Panc1 (cell line): ENCODE measurements at regions not wholly inside any gene's neighbourhood (a gene's known extent, or its start where the extent isn't known, plus 50 kb on each side); places are given as distances from the start of the nearest gene placed in this dataset.
"Not testable (repeated sequence)": the region's sequence is repeated elsewhere in the genome, so short reads cannot be mapped to it uniquely, and the experiment has no call there.

Experiments used
- SIN3A ChIP-seq: IDR thresholded peaks from 2 replicates; pipeline ENCODE4 v1.6.1; 2012; ENCODE audit warnings: low read depth, mild to moderate bottlenecking, low read length, moderate library complexity, borderline replicate concordance; ENCODE audit not compliant: insufficient read depth
- TF ChIP-seq, protein P1 (sequence below): fragments of 450-650 bp; IDR thresholded peaks from 2 replicates; pipeline ENCODE4 v1.5.1; 2017; ENCODE audit warnings: mild to moderate bottlenecking
- TF ChIP-seq, protein P2 (sequence below), 2 experiments: IDR thresholded peaks; 2 replicates each; pipeline ENCODE4 v1.6.1; 2011 to 2012; ENCODE audit warnings: low read depth in 2 of 2, control low read depth in 1 of 2, low read length in 1 of 2, mild to moderate bottlenecking in 1 of 2, moderate library complexity in 1 of 2; ENCODE audit not compliant: insufficient read depth in 1 of 2

DNA sequence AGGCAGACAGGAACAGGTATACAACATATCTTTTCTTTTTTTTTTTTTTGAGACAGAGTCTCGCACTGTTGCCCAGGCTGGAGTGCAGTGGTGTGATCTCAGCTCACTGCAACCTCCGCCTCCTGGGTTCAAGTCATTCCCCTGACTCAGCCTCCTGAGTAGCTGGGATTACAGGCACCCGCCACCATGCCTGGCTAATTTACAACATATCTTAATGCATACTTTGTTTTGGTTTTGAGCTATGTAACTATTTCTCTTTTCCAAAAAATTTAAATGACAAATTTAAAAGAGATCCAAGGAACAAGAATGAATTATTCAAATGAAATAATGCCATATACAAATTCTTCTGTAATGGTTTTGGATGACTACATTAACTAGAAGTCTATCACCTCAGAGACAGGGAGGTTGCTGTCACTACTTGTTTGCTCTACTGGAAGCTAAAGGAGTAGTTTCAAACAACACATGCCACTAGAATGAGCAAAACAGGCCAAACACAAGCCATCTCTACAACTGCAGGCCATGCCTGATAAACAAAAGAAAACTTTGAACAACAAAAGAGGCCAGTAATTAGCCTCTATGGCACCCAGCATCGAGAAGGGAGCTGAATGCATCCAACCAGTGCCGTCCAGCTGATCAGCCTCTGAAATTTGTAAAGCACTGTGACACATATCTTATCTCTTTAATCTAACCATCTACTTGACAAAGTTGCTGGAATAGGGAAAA lies 133.6 kb upstream of the VOPP1 start:
- not testable (repeated sequence) for TF ChIP-seq SIN3A
- TF ChIP-seq, protein P1, sequence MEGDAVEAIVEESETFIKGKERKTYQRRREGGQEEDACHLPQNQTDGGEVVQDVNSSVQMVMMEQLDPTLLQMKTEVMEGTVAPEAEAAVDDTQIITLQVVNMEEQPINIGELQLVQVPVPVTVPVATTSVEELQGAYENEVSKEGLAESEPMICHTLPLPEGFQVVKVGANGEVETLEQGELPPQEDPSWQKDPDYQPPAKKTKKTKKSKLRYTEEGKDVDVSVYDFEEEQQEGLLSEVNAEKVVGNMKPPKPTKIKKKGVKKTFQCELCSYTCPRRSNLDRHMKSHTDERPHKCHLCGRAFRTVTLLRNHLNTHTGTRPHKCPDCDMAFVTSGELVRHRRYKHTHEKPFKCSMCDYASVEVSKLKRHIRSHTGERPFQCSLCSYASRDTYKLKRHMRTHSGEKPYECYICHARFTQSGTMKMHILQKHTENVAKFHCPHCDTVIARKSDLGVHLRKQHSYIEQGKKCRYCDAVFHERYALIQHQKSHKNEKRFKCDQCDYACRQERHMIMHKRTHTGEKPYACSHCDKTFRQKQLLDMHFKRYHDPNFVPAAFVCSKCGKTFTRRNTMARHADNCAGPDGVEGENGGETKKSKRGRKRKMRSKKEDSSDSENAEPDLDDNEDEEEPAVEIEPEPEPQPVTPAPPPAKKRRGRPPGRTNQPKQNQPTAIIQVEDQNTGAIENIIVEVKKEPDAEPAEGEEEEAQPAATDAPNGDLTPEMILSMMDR = not testable (repeated sequence)
- TF ChIP-seq, protein P2, sequence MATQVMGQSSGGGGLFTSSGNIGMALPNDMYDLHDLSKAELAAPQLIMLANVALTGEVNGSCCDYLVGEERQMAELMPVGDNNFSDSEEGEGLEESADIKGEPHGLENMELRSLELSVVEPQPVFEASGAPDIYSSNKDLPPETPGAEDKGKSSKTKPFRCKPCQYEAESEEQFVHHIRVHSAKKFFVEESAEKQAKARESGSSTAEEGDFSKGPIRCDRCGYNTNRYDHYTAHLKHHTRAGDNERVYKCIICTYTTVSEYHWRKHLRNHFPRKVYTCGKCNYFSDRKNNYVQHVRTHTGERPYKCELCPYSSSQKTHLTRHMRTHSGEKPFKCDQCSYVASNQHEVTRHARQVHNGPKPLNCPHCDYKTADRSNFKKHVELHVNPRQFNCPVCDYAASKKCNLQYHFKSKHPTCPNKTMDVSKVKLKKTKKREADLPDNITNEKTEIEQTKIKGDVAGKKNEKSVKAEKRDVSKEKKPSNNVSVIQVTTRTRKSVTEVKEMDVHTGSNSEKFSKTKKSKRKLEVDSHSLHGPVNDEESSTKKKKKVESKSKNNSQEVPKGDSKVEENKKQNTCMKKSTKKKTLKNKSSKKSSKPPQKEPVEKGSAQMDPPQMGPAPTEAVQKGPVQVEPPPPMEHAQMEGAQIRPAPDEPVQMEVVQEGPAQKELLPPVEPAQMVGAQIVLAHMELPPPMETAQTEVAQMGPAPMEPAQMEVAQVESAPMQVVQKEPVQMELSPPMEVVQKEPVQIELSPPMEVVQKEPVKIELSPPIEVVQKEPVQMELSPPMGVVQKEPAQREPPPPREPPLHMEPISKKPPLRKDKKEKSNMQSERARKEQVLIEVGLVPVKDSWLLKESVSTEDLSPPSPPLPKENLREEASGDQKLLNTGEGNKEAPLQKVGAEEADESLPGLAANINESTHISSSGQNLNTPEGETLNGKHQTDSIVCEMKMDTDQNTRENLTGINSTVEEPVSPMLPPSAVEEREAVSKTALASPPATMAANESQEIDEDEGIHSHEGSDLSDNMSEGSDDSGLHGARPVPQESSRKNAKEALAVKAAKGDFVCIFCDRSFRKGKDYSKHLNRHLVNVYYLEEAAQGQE (IDR thresholded peaks at IDR 0.05; ENCODE audit: insufficient read depth in 1 of 2, low read depth in 2 of 2, low read length in 1 of 2) = not testable (repeated sequence)
